Prostate gland (tissue), 2 donors: ENCODE measurements at regions not wholly inside any gene's neighbourhood (a gene's known extent, or its start where the extent isn't known, plus 50 kb on each side); places are given as distances from the start of the nearest gene placed in this dataset.

Experiments
- CTCF ChIP-seq, 4 experiments: fragments of 200-600 bp in 2 of 4; fragments of 450-650 bp in 2 of 4; sonication (generic) in 2 of 4; IDR thresholded peaks; 1 replicate in 3 of 4; 2 replicates in 1 of 4; pipeline ENCODE4 v1.5.1; 2016 to 2019; ENCODE audit warnings: antibody characterized with exemption in 4 of 4, mild to moderate bottlenecking in 2 of 4, moderate library complexity in 2 of 4
- POLR2A ChIP-seq: fragments of 450-650 bp; IDR thresholded peaks from one replicate; pipeline ENCODE4 v1.6.1; 2016; ENCODE audit warnings: antibody characterized with exemption, mild to moderate bottlenecking
- POLR2AphosphoS5 ChIP-seq: sonication (generic); formaldehyde crosslinking; IDR thresholded peaks from one replicate; pipeline ENCODE4 v1.6.1; 2017; ENCODE audit warnings: antibody characterized with exemption

GRCh38 chr10:36198322-36198721, 556.2 kb upstream of the FZD8 start:
- no peak for TF ChIP-seq POLR2A
- TF ChIP-seq CTCF (IDR thresholded peaks at IDR 0.05) = no peak
- no peak for TF ChIP-seq POLR2AphosphoS5
